ENCODE measurements at regions not wholly inside any gene's neighbourhood (a gene's known extent, or its start where the extent isn't known, plus 50 kb on each side); places are given as distances from the start of the nearest gene placed in this dataset.

GRCh38 chr16:74219706-74220105, 76.9 kb upstream of the PSMD7 start:
- H3K4me3 Mint-ChIP-seq (ENCODE audit: unreplicated experiment), result no peak overlapping the region
- no peak for DNase-seq (ENCODE audit: low spot score)
- no peaks in the 10 kb centered on the region for H3K36me3 Mint-ChIP-seq (ENCODE audit: low read depth, unreplicated experiment)
- no peak for TF ChIP-seq CTCF (IDR thresholded peaks at IDR 0.05; ENCODE audit: unreplicated experiment)
- no peaks in the 10 kb centered on the region for H3K9me3 Mint-ChIP-seq (ENCODE audit: unreplicated experiment)
- no peak overlapping the region for H3K27ac Mint-ChIP-seq (ENCODE audit: unreplicated experiment)
- peaks cover 10% of the 10 kb centered on the region for H3K4me1 Mint-ChIP-seq (ENCODE audit: unreplicated experiment)
- H3K27me3 Mint-ChIP-seq (ENCODE audit: unreplicated experiment), result no peaks in the 10 kb centered on the region

GRCh38 chr16:74218871-74219270, 77.7 kb upstream of the PSMD7 start:
- DNase-seq (ENCODE audit: low spot score), result no peak
- H3K4me3 Mint-ChIP-seq (ENCODE audit: unreplicated experiment), result no peak overlapping the region
- no peak overlapping the region for H3K27ac Mint-ChIP-seq (ENCODE audit: unreplicated experiment)
- H3K27me3 Mint-ChIP-seq (ENCODE audit: unreplicated experiment), result no peaks in the 10 kb centered on the region
- H3K36me3 Mint-ChIP-seq (ENCODE audit: low read depth, unreplicated experiment), result no peaks in the 10 kb centered on the region
- peaks cover 10% of the 10 kb centered on the region for H3K4me1 Mint-ChIP-seq (ENCODE audit: unreplicated experiment)
- no peak for TF ChIP-seq CTCF (IDR thresholded peaks at IDR 0.05; ENCODE audit: unreplicated experiment)
- no peaks in the 10 kb centered on the region for H3K9me3 Mint-ChIP-seq (ENCODE audit: unreplicated experiment)

DNA sequence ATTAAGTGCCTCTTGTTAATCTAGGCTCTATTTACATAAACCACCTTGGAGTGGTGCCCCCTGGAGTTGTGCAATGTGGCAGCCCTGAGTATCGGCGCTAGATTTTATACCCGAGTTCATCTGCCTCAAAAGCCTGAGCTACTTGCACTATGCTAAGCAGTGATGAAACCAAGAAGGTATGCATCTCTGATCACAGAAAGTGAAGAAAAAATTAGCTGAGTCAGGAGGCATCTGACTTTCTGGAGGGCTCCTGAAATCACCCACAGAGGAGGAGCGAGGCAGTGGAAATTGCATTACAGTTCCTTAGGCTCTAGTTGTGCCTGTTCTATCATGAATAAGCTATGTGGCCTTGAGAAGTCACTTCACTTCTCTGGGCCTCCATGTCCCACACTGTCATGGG, 80.3 kb upstream of the PSMD7 start:
- Mint-ChIP-seq H3K27ac (ENCODE audit: unreplicated experiment) (no peak overlapping the region), H3K27me3 (ENCODE audit: unreplicated experiment) (peaks cover 5% of the 10 kb centered on the region), H3K36me3 (ENCODE audit: low read depth, unreplicated experiment) (no peaks in the 10 kb centered on the region), H3K9me3 (ENCODE audit: unreplicated experiment) (no peaks in the 10 kb centered on the region), H3K4me1 (ENCODE audit: unreplicated experiment) (peaks cover 10% of the 10 kb centered on the region), H3K4me3 (ENCODE audit: unreplicated experiment) (no peak overlapping the region)
- DNase-seq (ENCODE audit: low spot score), result no peak
- TF ChIP-seq CTCF (IDR thresholded peaks at IDR 0.05; ENCODE audit: unreplicated experiment), result no peak

DNA sequence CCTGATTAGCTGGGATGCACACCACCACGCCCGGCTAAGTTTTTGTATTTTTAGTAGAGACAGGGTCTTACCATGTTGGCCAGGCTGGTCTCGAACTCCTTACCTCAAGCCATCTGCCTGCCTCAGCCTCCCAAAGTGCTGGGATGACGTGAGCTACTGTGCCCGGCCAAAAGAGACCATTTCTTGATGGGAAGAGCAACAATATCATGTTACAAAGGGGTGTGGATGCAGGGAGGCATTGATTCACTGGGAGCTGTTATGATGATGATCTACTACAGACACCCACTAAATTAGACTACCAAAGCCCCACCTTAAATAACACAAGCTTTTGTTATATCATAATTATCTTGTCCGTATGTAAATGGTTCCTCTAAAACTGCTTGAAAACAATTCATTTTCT, 81.4 kb upstream of the PSMD7 start:
- Mint-ChIP-seq H3K27me3 (ENCODE audit: unreplicated experiment) (peaks cover 5% of the 10 kb centered on the region), H3K36me3 (ENCODE audit: low read depth, unreplicated experiment) (no peaks in the 10 kb centered on the region), H3K4me1 (ENCODE audit: unreplicated experiment) (peaks cover 10% of the 10 kb centered on the region), H3K27ac (ENCODE audit: unreplicated experiment) (no peak overlapping the region), H3K9me3 (ENCODE audit: unreplicated experiment) (no peaks in the 10 kb centered on the region), H3K4me3 (ENCODE audit: unreplicated experiment) (no peak overlapping the region)
- no peak for TF ChIP-seq CTCF (IDR thresholded peaks at IDR 0.05; ENCODE audit: unreplicated experiment)
- DNase-seq (ENCODE audit: low spot score), result no peak

DNA sequence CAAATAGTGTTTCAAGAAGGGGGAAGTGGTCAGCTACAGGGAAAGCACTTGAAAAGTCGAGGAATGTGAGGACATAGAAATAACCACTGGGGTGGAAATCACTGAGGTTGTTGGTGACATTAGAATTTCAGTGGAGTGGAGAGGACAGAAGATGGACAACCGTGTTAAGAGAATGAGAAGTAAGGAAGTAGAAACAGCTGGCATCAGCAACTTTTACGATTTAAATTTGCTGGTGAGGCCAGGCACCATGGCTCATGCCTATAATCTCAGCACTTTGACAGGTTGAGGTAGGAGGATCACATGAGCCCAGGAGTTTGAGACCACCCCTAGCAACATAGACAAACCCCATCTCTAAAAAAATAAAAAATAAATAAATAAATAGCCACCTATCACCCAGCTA, 83.2 kb upstream of the PSMD7 start:
- H3K4me3 Mint-ChIP-seq (ENCODE audit: unreplicated experiment), result no peak overlapping the region
- H3K27me3 Mint-ChIP-seq (ENCODE audit: unreplicated experiment), result peaks cover 5% of the 10 kb centered on the region
- no peak overlapping the region for H3K27ac Mint-ChIP-seq (ENCODE audit: unreplicated experiment)
- no peaks in the 10 kb centered on the region for H3K9me3 Mint-ChIP-seq (ENCODE audit: unreplicated experiment)
- no peaks in the 10 kb centered on the region for H3K4me1 Mint-ChIP-seq (ENCODE audit: unreplicated experiment)
- DNase-seq (ENCODE audit: low spot score), result no peak
- no peak for TF ChIP-seq CTCF (IDR thresholded peaks at IDR 0.05; ENCODE audit: unreplicated experiment)
- no peaks in the 10 kb centered on the region for H3K36me3 Mint-ChIP-seq (ENCODE audit: low read depth, unreplicated experiment)
